Vagina (tissue), 2 donors: ENCODE measurements at regions not wholly inside any gene's neighbourhood (a gene's known extent, or its start where the extent isn't known, plus 50 kb on each side); places are given as distances from the start of the nearest gene placed in this dataset.
"Not testable (repeated sequence)": the region's sequence is repeated elsewhere in the genome, so short reads cannot be mapped to it uniquely, and the experiment has no call there.

Experiments
- POLR2A ChIP-seq, 2 donors: fragments of 450-650 bp; IDR thresholded peaks; one replicate each; pipeline ENCODE4 v1.6.1; 2017; ENCODE audit warnings: antibody characterized with exemption in 2 of 2, mild to moderate bottlenecking in 2 of 2, moderate library complexity in 2 of 2
- POLR2AphosphoS5 ChIP-seq, 2 donors: sonication (generic); formaldehyde crosslinking; IDR thresholded peaks; one replicate each; pipeline ENCODE4 v1.9.0; 2017; ENCODE audit warnings: antibody characterized with exemption in 2 of 2, mild to moderate bottlenecking in 2 of 2, low read depth in 1 of 2; ENCODE audit not compliant: insufficient read depth in 1 of 2
- TF ChIP-seq, protein P1 (sequence below), 3 experiments: fragments of 450-650 bp in 2 of 3; fragments of 200-600 bp in 1 of 3; sonication (generic) in 1 of 3; IDR thresholded peaks; one replicate each; pipeline ENCODE4 v1.5.1; 2017 to 2019; ENCODE audit warnings: antibody characterized with exemption in 3 of 3, mild to moderate bottlenecking in 2 of 3, moderate library complexity in 2 of 3

DNA sequence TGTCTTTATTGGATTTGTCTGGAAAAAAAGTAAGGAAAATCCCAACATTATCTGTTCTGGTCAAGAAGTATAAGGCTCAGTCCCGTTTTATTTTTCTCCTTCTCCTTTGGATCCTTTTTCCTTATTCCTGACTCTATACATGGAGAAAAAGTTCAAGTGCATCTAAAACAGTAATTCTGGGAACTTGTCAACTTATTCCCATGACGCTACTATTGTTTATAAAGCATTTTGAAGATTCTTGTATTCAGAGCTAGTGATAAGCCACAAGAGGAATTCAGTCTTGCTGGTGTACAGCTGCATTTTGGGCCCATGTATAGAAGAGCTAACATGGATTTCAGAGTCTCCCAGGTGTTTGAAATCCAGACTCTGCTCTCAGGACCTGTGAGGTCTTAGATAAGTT is 5278.1 kb upstream of the TPTE start:
- TF ChIP-seq POLR2A (IDR thresholded peaks at IDR 0.05); POLR2AphosphoS5 (IDR thresholded peaks at IDR 0.05; ENCODE audit: insufficient read depth in 1 of 2, low read depth in 1 of 2): not testable (repeated sequence)
- TF ChIP-seq, protein P1, sequence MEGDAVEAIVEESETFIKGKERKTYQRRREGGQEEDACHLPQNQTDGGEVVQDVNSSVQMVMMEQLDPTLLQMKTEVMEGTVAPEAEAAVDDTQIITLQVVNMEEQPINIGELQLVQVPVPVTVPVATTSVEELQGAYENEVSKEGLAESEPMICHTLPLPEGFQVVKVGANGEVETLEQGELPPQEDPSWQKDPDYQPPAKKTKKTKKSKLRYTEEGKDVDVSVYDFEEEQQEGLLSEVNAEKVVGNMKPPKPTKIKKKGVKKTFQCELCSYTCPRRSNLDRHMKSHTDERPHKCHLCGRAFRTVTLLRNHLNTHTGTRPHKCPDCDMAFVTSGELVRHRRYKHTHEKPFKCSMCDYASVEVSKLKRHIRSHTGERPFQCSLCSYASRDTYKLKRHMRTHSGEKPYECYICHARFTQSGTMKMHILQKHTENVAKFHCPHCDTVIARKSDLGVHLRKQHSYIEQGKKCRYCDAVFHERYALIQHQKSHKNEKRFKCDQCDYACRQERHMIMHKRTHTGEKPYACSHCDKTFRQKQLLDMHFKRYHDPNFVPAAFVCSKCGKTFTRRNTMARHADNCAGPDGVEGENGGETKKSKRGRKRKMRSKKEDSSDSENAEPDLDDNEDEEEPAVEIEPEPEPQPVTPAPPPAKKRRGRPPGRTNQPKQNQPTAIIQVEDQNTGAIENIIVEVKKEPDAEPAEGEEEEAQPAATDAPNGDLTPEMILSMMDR (IDR thresholded peaks at IDR 0.05) = not testable (repeated sequence)
